HG02798 (cell line): ENCODE measurements at regions not wholly inside any gene's neighbourhood (a gene's known extent, or its start where the extent isn't known, plus 50 kb on each side); places are given as distances from the start of the nearest gene placed in this dataset.
"Not testable (repeated sequence)": the region's sequence is repeated elsewhere in the genome, so short reads cannot be mapped to it uniquely, and the experiment has no call there.

Experiments used
- ATAC-seq: cut with Tn5 transposase; IDR thresholded peaks from one replicate; pipeline ENCODE4 v1.9.1; 2021; ENCODE audit warnings: mild to moderate bottlenecking; ENCODE audit not compliant: unreplicated experiment, poor library complexity

- ATAC-seq, result no peak
These were observed 88.4 kb upstream of the CIBAR2 start for GRCh38 chr16:85200471-85201278.

DNA sequence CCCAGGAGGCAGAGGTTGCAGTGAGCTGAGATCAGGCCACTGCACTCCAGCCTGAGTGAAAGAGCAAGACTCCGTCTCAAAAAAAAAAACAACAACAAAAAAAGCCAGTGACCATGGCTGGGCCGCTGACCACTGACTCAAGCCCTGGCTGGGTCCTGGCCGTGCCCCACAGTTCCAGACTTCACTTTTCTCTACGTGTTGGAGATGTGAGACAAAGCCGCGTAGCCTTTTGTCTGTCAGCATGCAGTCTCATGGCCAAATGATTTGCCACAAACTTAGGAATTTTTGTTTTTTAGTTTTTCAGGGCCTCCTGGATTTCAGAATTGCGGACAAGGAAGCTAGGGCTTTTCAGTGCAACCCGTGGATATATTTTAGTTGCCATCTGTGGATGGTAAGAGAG is 89.3 kb upstream of the CIBAR2 start:
- ATAC-seq, result no peak

GRCh38 chr16:85202051-85202601 is 89.9 kb upstream of the CIBAR2 start:
- ATAC-seq, result no peak

DNA sequence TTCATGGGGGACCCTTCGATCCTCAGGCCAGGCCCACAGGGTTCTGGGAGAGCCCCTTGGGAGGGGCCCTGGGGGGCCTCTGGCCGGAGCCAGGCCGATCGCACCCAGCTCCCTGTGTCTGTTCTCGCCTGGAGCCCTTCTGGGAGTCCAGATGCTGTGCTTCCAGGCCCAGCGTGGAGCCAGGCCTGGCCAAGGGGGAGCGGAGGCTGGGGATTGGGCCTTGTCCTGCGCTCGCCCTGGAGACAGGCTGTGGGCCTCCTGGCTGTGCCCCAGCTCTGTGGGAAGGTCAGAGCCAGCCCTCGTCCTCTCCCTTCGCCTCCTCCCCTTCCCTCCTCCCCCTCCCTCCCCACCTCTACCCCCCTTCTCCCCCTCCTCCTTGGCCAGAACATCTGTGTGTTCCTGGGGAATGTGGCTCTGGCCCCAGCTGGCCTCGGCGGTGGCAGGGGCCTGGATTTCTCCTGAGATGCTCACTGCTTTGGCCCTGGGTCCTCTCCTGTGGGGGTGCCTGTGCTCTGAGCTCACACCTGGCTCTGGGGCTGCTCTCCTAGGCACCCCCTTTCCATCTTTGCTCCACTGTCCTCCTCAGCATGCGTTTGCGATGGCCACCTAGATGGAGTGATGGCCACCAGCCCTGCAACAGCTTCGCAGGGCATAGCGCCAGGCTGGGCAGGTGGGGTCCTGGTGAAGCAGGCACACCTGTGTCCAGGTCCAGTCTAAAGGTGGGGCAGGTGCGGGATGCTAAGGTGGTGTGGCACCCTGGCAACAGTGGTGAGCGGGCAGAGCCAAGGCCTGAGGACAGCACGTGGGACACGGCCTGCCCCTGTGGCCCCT is 90.6 kb upstream of the CIBAR2 start:
- no peak for ATAC-seq

GRCh38 chr16:85203462-85203813 is 91.2 kb upstream of the CIBAR2 start:
- ATAC-seq, result no peak

DNA sequence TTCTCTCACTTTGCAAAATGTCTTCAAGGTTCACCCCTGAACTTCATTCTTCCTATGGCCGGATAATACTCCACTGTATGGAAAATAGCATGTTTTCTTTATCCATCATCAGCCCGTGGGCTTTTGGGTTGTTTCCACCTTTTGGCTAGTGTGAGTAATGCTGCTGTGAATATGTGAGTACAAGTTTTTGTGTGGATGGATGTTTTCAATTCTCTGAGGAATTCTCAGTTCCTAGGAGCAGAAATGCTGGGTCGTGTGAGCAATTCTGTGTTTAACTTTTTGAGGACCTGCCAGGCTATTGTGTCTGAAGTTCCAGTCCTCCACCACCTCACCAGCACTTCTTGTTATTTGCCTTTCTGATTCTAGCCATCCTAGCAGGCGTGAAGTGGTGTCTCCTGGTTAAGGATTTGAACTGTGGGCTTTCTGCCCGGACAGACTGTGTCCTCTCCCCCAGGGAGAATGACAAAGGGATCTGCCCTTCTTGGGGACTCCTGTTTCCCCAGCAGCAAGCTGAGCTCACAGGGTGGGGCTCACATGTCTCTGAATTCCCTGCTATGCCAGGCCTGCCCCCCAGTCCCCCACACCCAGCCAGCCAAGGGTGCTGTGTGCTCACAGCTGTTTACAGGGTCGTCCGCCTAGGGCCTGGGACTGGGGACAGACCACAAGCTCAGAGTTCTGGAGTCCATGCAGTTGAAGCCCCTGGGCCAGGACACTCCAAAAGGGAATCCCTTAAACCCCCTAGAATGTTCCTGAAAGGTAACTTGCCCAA is 92.2 kb upstream of the CIBAR2 start:
- no peak for ATAC-seq

DNA sequence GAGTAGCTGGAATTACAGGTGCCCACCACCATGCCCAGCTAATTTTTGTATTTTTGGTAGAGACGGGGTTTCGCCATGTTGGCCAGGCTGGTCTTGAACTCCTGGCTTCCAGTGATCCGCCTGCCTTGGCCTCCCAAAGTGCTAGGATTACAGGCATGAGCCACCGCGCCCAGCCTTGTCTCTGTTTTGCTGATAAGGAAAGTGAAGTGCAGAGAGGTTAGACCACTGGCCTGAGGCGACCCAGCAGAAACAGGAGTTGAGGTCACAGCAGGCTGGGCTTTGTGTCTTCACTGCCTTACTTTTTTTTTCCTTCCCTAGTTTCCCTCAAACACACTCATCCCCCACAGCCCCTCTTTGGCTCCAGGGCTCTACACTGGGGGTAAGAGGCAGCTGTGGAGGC is 93.0 kb upstream of the CIBAR2 start:
- ATAC-seq, result not testable (repeated sequence)

- ATAC-seq, result no peak
These were observed 93.6 kb upstream of the CIBAR2 start for GRCh38 chr16:85205747-85206471.

DNA sequence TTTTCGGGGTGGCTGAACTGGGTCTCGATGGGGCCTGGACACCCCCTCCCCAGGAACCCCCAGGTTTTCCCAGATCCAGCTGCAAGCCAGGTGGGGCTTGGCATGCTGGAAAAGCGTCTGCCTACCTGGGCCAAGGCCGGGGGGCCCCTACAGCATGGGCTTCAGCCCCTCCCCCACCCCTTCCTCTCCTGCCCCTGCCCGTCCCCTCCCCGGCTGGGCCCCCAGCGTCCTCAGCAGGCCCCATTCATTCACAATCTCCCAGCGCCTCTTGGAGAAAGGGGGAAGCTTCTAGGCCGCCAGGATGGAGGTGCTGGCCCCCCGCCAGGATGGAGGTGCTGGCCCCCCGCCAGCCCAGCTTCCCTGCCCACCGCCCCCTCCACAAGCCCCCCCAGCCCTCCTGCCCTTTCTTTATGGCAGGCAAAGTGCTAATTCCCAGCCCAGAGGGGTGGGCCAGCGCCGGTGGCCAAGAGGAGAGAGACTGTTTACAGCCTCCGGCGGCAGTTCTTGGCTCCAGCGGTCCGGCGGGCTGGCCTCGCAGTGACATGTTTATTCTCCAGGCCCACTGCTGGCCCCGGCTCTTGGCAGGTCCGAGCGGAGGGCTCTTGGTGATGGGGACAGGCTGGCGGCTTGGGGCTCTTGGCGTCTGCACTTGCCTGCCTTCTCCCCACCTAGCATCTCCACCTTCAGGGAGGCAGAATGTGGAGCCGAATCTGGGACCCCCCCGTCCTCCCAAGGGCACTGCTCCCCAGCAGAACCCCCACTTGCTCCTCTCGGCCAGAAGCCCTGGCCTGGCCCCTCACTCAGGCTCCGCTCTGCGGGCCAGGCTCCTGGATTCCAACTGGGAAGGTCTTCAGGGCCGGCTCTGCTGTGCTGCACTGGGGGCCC is 94.4 kb upstream of the CIBAR2 start:
- ATAC-seq, result no peak

GRCh38 chr16:85207357-85207921 is 95.2 kb upstream of the CIBAR2 start:
- no peak for ATAC-seq

DNA sequence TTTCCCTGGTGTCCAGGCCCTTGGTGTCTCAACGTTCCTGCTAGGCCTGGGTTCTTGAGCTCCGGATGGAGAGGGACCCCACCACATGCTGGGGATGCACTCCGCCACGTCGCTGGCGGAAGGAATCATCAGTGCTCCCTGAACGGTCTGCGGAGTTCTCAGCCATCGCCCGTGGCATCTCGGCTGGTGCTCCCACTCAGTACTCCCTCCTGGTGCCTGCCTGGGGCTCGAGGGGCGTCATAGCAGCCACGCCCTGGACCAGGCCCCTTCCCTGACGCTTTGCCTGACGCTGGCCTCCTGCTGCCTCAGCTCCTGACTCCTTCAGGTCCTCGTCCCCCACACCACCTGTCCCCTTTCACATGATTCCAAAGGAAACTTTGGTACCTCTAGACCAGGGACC is 95.9 kb upstream of the CIBAR2 start:
- ATAC-seq, result no peak

DNA sequence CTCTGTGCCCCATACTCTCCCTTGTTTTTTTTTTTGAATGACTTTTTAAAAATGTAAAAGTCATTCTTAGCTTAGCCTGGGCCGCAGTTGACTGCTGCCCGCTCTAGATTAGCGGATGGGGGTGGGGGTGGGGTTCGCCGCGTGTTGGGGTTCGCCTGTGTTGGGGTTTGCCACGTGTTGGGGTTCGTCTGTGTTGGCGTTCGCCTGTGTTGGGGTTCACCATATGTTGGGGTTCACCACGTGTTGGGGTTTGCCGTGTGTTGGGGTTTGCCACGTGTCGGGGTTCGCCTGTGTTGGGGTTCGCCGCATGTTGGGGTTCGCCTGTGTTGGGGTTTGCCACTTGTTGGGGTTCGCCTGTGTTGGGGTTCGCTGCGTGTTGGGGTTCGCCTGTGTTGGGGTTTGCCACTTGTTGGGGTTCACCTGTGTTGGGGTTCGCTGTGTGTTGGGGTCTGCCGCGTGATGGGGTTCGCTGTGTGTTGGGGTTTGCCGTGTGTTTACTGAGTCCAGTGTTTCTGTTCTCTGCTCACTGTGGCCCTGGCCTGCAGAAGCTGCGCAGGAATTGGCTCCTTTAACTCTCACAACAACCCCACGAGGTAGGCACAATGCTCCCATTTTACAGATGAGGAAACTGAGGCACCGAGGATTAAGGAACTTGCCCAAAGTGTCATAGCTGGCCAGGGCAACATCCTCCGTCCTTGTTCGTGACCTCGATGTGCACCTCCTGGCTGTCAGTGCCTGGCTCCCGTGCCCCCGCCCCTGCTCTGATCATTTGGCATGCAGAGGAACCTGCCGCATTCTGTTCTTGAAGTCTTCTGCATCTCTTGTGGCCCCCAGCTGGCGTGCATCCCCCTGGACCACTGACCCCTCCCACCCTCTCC is 96.6 kb upstream of the CIBAR2 start:
- ATAC-seq, result no peak

DNA sequence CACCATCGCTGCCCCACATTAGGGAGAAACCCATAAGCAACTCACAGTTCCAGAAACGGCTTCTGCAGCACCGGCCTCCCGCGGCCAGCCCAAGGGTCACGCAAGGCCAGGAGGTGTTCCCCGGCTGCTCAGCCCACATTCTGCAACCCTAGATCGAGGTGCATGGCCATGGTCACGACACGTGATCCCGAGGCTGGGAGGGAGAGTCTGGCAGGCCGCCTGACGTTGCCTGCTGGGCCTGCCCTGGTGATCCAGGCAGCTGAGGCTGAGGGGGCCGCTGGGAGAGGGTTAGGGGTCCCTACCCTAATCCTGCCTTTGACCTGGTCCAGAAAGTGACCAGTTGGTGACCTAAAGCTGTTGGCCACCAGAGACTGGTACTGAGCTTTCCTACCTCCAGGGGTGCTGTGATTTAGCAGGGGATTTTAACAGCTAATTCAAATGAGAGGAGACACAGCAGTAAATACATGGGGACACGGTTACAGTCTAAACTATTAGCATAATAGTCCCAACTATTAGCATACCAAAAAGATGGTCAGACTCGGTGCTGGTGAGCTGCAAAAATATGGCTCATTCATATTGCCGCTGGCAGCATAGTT is 97.4 kb upstream of the CIBAR2 start:
- ATAC-seq, result no peak

- no peak for ATAC-seq
These were observed 98.3 kb upstream of the CIBAR2 start for GRCh38 chr16:85210423-85211169.

DNA sequence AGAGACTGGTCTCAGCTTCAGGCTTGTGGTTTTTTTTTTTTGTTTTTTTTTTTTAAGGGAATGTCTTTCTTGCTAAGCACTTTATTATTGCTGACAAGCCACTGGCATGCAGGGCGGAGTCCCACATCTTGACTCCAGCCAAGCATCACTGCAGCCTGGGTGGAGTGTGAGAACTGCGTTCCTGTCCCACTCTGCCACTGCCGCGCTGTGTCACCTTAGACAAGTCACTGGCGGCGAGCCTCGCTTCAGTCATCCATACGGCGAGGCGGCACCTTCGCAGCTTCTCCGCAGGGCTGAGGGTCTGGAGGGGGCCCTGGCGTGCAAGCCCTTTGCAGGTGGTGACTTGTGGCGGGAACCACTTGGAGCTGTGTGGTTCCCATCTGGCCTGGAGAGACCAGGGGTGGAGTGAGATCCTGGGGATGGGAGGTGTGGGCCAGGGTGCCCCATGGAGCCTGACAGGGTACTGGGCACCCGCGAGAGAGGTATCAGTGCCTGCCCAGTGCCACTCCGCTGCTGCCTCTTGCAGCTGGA is 99.1 kb upstream of the CIBAR2 start:
- ATAC-seq, result no peak

DNA sequence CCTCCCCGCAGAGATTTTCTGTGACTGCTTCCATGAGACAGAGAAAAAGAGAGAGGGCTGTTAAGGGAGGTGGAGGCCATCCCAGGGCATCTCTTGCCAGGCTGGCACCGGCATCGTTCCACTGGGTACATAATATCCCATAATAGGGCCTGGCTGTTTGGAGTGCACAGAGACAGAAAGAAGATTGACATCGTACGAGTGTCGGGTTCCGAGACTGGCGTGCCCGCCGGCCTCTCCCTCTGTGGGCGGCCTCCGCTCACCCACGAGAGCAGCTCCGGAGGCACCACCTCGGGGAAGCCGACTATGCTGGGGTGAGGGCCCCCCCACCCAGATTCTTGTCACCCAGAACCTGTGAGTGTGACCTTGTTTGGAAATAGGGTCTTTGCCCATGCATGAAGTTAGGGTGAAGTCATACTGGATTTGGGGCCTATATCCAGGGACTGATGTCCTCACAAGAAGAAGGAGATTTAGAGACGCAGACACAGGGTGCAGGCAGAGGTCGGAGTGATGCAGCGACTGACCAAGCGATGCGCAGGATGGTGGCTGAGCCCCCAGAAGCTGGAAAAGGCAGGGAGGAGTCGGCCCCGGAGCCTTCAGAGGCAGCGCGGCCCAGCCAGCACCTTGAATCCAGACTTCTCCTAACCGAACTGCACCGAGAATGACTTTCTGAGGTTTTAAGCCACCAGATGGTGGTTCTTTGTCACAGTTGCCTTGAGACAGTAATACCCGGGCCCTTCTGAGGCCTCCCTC is 101.8 kb upstream of the CIBAR2 start:
- ATAC-seq, result no peak
